ENCODE measurements at regions not wholly inside any gene's neighbourhood (a gene's known extent, or its start where the extent isn't known, plus 50 kb on each side); places are given as distances from the start of the nearest gene placed in this dataset.

GRCh38 chr4:145388043-145388442 lies 93.6 kb upstream of the SMAD1 start:
- DNase-seq = no peak
- Histone ChIP-seq H3K4me2 (ENCODE audit: unreplicated experiment) (no peak overlapping the region), H3K79me2 (ENCODE audit: insufficient read depth) (no peaks in the 10 kb centered on the region)

GRCh38 chr4:145387079-145387478 lies 94.6 kb upstream of the SMAD1 start:
- Histone ChIP-seq H3K27ac (no peak overlapping the region), H3K27me3 (replicated peaks; ENCODE audit: insufficient read depth) (peaks cover 7% of the 10 kb centered on the region), H3K9me2 (ENCODE audit: insufficient read depth) (no peaks in the 10 kb centered on the region), H3K4me1 (ENCODE audit: insufficient read depth) (no peaks in the 10 kb centered on the region), H3K9ac (no peak overlapping the region), H2AFZ (no peak overlapping the region), H3K4me3 (no peak overlapping the region), H3K79me2 (ENCODE audit: insufficient read depth) (no peaks in the 10 kb centered on the region), H3K36me3 (ENCODE audit: low read depth) (no peaks in the 10 kb centered on the region), H3K9me3 (ENCODE audit: low read depth) (no peaks in the 10 kb centered on the region), H4K20me1 (ENCODE audit: insufficient read depth) (no peaks in the 10 kb centered on the region), H3F3A (ENCODE audit: insufficient read depth) (no peaks in the 10 kb centered on the region), H3K4me2 (ENCODE audit: unreplicated experiment) (no peak overlapping the region)
- TF ChIP-seq EZH2phosphoT487 (IDR thresholded peaks at IDR 0.05; ENCODE audit: insufficient read depth, low read depth) (no peak), EZH2 (IDR thresholded peaks at IDR 0.05; ENCODE audit: insufficient read depth, poor library complexity, severe bottlenecking) (no peak)
- WGBS, 2 experiments (ENCODE audit: low coverage in 1 of 2, low lambda C conversion rate in 2 of 2, missing lambda C conversion rate in 2 of 2) = 36 to 43% methylated on average over 3 of the region's 3 CpGs
- in situ Hi-C loops (cut with MboI) = no loop called here
- no peak for DNase-seq

More at GRCh38 chr4:145388043-145388442, 93.6 kb upstream of the SMAD1 start:
- TF ChIP-seq EZH2phosphoT487 (IDR thresholded peaks at IDR 0.05; ENCODE audit: insufficient read depth, low read depth) = no peak
- no peak for TF ChIP-seq EZH2 (IDR thresholded peaks at IDR 0.05; ENCODE audit: insufficient read depth, poor library complexity, severe bottlenecking)
- H3K4me1 ChIP-seq (ENCODE audit: insufficient read depth) = no peaks in the 10 kb centered on the region
- no peak overlapping the region for H3K4me3 ChIP-seq
- H2AFZ ChIP-seq = no peak overlapping the region
- H4K20me1 ChIP-seq (ENCODE audit: insufficient read depth) = no peaks in the 10 kb centered on the region
- H3K9ac ChIP-seq = no peak overlapping the region
- in situ Hi-C loops (cut with MboI) = no loop called here
- H3K27ac ChIP-seq = no peak overlapping the region
- H3K9me3 ChIP-seq (ENCODE audit: low read depth) = no peaks in the 10 kb centered on the region
- H3K27me3 ChIP-seq (replicated peaks; ENCODE audit: insufficient read depth) = no peaks in the 10 kb centered on the region; the same call in none of the 2 replicates
- no peaks in the 10 kb centered on the region for H3K9me2 ChIP-seq (ENCODE audit: insufficient read depth)
- WGBS, 2 experiments (ENCODE audit: low coverage in 1 of 2, low lambda C conversion rate in 2 of 2, missing lambda C conversion rate in 2 of 2) = 54 to 56% methylated on average over 3 of the region's 3 CpGs
- no peaks in the 10 kb centered on the region for H3F3A ChIP-seq (ENCODE audit: insufficient read depth)
- no peaks in the 10 kb centered on the region for H3K36me3 ChIP-seq (ENCODE audit: low read depth)

GRCh38 chr4:145381163-145381562 lies 100.5 kb upstream of the SMAD1 start:
- no peaks in the 10 kb centered on the region for H4K20me1 ChIP-seq (ENCODE audit: insufficient read depth)
- in situ Hi-C loops (cut with MboI) = no loop called here
- no peak overlapping the region for H3K4me2 ChIP-seq (ENCODE audit: unreplicated experiment)
- no peaks in the 10 kb centered on the region for H3K4me1 ChIP-seq (ENCODE audit: insufficient read depth)
- H3K4me3 ChIP-seq = no peak overlapping the region
- no peak overlapping the region for H3K27ac ChIP-seq
- peaks cover 7% of the 10 kb centered on the region for H3K27me3 ChIP-seq (replicated peaks; ENCODE audit: insufficient read depth)
- no peaks in the 10 kb centered on the region for H3K9me3 ChIP-seq (ENCODE audit: low read depth)
- H3K36me3 ChIP-seq (ENCODE audit: low read depth) = no peaks in the 10 kb centered on the region
- H3K79me2 ChIP-seq (ENCODE audit: insufficient read depth) = no peaks in the 10 kb centered on the region
- no peak for TF ChIP-seq EZH2 (IDR thresholded peaks at IDR 0.05; ENCODE audit: insufficient read depth, poor library complexity, severe bottlenecking)
- TF ChIP-seq EZH2phosphoT487 (IDR thresholded peaks at IDR 0.05; ENCODE audit: insufficient read depth, low read depth) = no peak
- H3F3A ChIP-seq (ENCODE audit: insufficient read depth) = no peaks in the 10 kb centered on the region
- H3K9me2 ChIP-seq (ENCODE audit: insufficient read depth) = no peaks in the 10 kb centered on the region
- WGBS, 2 experiments (ENCODE audit: low coverage in 1 of 2, low lambda C conversion rate in 2 of 2, missing lambda C conversion rate in 2 of 2) = 38 to 39% methylated on average over 1 of the region's 1 CpG
- no peak for DNase-seq
- H2AFZ ChIP-seq = no peak overlapping the region
- H3K9ac ChIP-seq = no peak overlapping the region

GRCh38 chr4:145380123-145380522 lies 101.5 kb upstream of the SMAD1 start:
- Histone ChIP-seq H3K27me3 (replicated peaks; ENCODE audit: insufficient read depth) (peaks cover 7% of the 10 kb centered on the region), H3K36me3 (ENCODE audit: low read depth) (no peaks in the 10 kb centered on the region), H3K4me1 (ENCODE audit: insufficient read depth) (no peaks in the 10 kb centered on the region), H3K9me3 (ENCODE audit: low read depth) (no peaks in the 10 kb centered on the region), H2AFZ (no peak overlapping the region), H3K9ac (no peak overlapping the region), H3K79me2 (ENCODE audit: insufficient read depth) (no peaks in the 10 kb centered on the region), H3F3A (ENCODE audit: insufficient read depth) (no peaks in the 10 kb centered on the region), H3K4me3 (no peak overlapping the region), H4K20me1 (ENCODE audit: insufficient read depth) (no peaks in the 10 kb centered on the region), H3K4me2 (ENCODE audit: unreplicated experiment) (no peak overlapping the region), H3K9me2 (ENCODE audit: insufficient read depth) (no peaks in the 10 kb centered on the region), H3K27ac (no peak overlapping the region)
- no peak for DNase-seq
- in situ Hi-C loops (cut with MboI) = no loop called here
- TF ChIP-seq EZH2 (IDR thresholded peaks at IDR 0.05; ENCODE audit: insufficient read depth, poor library complexity, severe bottlenecking) = no peak
- no peak for TF ChIP-seq EZH2phosphoT487 (IDR thresholded peaks at IDR 0.05; ENCODE audit: insufficient read depth, low read depth)

GRCh38 chr4:145375416-145375815 lies 106.2 kb upstream of the SMAD1 start:
- in situ Hi-C loops (cut with MboI) = no loop called here

More at GRCh38 chr4:145375416-145375815, 106.2 kb upstream of the SMAD1 start:
- H3K27me3 ChIP-seq (replicated peaks; ENCODE audit: insufficient read depth) = no peaks in the 10 kb centered on the region; the same call in 1 of the 2 replicates
- H3K79me2 ChIP-seq (ENCODE audit: insufficient read depth) = no peaks in the 10 kb centered on the region
- no peaks in the 10 kb centered on the region for H3K36me3 ChIP-seq (ENCODE audit: low read depth)
- no peak overlapping the region for H3K4me3 ChIP-seq
- no peaks in the 10 kb centered on the region for H3K4me1 ChIP-seq (ENCODE audit: insufficient read depth)
- no peaks in the 10 kb centered on the region for H3K9me2 ChIP-seq (ENCODE audit: insufficient read depth)
- no peak overlapping the region for H2AFZ ChIP-seq
- H3F3A ChIP-seq (ENCODE audit: insufficient read depth) = no peaks in the 10 kb centered on the region
- H3K4me2 ChIP-seq (ENCODE audit: unreplicated experiment) = no peak overlapping the region
- H3K9ac ChIP-seq = no peak overlapping the region
- WGBS, 2 experiments (ENCODE audit: low coverage in 1 of 2, low lambda C conversion rate in 2 of 2, missing lambda C conversion rate in 2 of 2) = 79 to 87% methylated on average over 19 to 20 of the region's 20 CpGs
- no peak overlapping the region for H3K27ac ChIP-seq
- DNase-seq = no peak
- TF ChIP-seq EZH2phosphoT487 (IDR thresholded peaks at IDR 0.05; ENCODE audit: insufficient read depth, low read depth) (no peak), EZH2 (IDR thresholded peaks at IDR 0.05; ENCODE audit: insufficient read depth, poor library complexity, severe bottlenecking) (no peak)
- no peaks in the 10 kb centered on the region for H3K9me3 ChIP-seq (ENCODE audit: low read depth)
- no peaks in the 10 kb centered on the region for H4K20me1 ChIP-seq (ENCODE audit: insufficient read depth)

Measured in GM23248 (cell line).